ENCODE measurements at regions not wholly inside any gene's neighbourhood (a gene's known extent, or its start where the extent isn't known, plus 50 kb on each side); places are given as distances from the start of the nearest gene placed in this dataset.
"Not testable (repeated sequence)": the region's sequence is repeated elsewhere in the genome, so short reads cannot be mapped to it uniquely, and the experiment has no call there.

GRCh38 chr13:91050970-91051369 is 296.5 kb upstream of the MIR17HG start:
- Histone ChIP-seq H3K4me3 (ENCODE audit: insufficient read depth, low read depth, low read length, poor library complexity, severe bottlenecking) (no peak overlapping the region), H3K36me3 (ENCODE audit: control insufficient read depth, insufficient read depth, low read length) (no peaks in the 10 kb centered on the region), H3K4me1 (ENCODE audit: control insufficient read depth, insufficient read depth, low read length, poor library complexity, severe bottlenecking) (no peaks in the 10 kb centered on the region), H3K27me3 (replicated peaks; ENCODE audit: control insufficient read depth, insufficient read depth, low read length, poor library complexity, severe bottlenecking) (no peaks in the 10 kb centered on the region), H3K9me3 (ENCODE audit: control insufficient read depth, low read length) (no peaks in the 10 kb centered on the region), H3K27ac (ENCODE audit: insufficient read depth, low read length, poor library complexity, severe bottlenecking) (no peak overlapping the region)
- no peak for DNase-seq

GRCh38 chr13:91052876-91053275 is 294.6 kb upstream of the MIR17HG start:
- no peaks in the 10 kb centered on the region for H3K27me3 ChIP-seq (replicated peaks; ENCODE audit: control insufficient read depth, insufficient read depth, low read length, poor library complexity, severe bottlenecking)
- no peak overlapping the region for H3K27ac ChIP-seq (ENCODE audit: insufficient read depth, low read length, poor library complexity, severe bottlenecking)
- no peaks in the 10 kb centered on the region for H3K4me1 ChIP-seq (ENCODE audit: control insufficient read depth, insufficient read depth, low read length, poor library complexity, severe bottlenecking)
- no peak overlapping the region for H3K4me3 ChIP-seq (ENCODE audit: insufficient read depth, low read depth, low read length, poor library complexity, severe bottlenecking)
- H3K9me3 ChIP-seq (ENCODE audit: control insufficient read depth, low read length) = no peaks in the 10 kb centered on the region
- no peaks in the 10 kb centered on the region for H3K36me3 ChIP-seq (ENCODE audit: control insufficient read depth, insufficient read depth, low read length)
- no peak for DNase-seq

DNA sequence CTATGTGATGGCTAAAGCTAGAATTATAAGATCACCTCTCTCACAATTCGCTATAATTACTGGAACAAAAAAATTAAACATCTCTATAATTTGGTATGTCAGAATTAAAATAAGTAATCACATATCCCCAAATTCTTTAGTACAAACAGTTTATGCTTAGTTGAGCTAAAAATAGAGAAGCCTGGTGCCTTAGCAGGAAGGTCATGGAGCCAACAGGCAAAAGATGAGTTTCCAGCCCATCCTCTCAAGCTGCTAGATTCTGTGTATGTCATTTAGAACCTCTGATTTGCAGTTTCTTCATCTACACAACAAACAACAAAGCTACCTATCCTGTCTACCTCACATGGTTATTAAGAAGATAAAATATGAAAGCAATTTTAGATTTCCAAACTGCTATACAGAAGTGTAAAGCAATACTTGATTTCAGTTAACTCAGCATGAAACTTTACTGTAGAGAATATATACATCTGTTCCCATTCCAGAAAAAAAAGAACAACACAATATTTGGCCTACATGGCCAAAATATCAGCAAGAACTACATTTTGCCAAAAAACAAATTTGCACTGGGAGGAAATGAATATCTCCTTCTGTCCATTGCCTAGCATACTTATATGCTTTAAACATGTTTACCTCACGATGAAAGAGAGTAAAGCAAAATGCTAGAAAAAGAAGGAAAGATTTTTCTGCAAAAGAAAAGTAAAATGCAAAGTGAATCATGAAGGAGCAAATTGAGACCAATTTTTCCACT is 294.0 kb upstream of the MIR17HG start:
- Histone ChIP-seq H3K36me3 (ENCODE audit: control insufficient read depth, insufficient read depth, low read length) (no peaks in the 10 kb centered on the region), H3K27me3 (replicated peaks; ENCODE audit: control insufficient read depth, insufficient read depth, low read length, poor library complexity, severe bottlenecking) (no peaks in the 10 kb centered on the region), H3K4me3 (ENCODE audit: insufficient read depth, low read depth, low read length, poor library complexity, severe bottlenecking) (no peak overlapping the region), H3K4me1 (ENCODE audit: control insufficient read depth, insufficient read depth, low read length, poor library complexity, severe bottlenecking) (no peaks in the 10 kb centered on the region), H3K9me3 (ENCODE audit: control insufficient read depth, low read length) (peaks cover 4% of the 10 kb centered on the region), H3K27ac (ENCODE audit: insufficient read depth, low read length, poor library complexity, severe bottlenecking) (no peak overlapping the region)
- no peak for DNase-seq

GRCh38 chr13:91054902-91055301 is 292.6 kb upstream of the MIR17HG start:
- Histone ChIP-seq H3K4me3 (ENCODE audit: insufficient read depth, low read depth, low read length, poor library complexity, severe bottlenecking) (no peak overlapping the region), H3K36me3 (ENCODE audit: control insufficient read depth, insufficient read depth, low read length) (no peaks in the 10 kb centered on the region), H3K27me3 (replicated peaks; ENCODE audit: control insufficient read depth, insufficient read depth, low read length, poor library complexity, severe bottlenecking) (no peaks in the 10 kb centered on the region), H3K27ac (ENCODE audit: insufficient read depth, low read length, poor library complexity, severe bottlenecking) (no peak overlapping the region), H3K4me1 (ENCODE audit: control insufficient read depth, insufficient read depth, low read length, poor library complexity, severe bottlenecking) (no peaks in the 10 kb centered on the region), H3K9me3 (ENCODE audit: control insufficient read depth, low read length) (peaks cover 4% of the 10 kb centered on the region)
- DNase-seq = no peak

- Histone ChIP-seq H3K27ac (ENCODE audit: insufficient read depth, low read length, poor library complexity, severe bottlenecking) (no peak overlapping the region), H3K4me3 (ENCODE audit: insufficient read depth, low read depth, low read length, poor library complexity, severe bottlenecking) (no peak overlapping the region), H3K27me3 (replicated peaks; ENCODE audit: control insufficient read depth, insufficient read depth, low read length, poor library complexity, severe bottlenecking) (no peaks in the 10 kb centered on the region), H3K36me3 (ENCODE audit: control insufficient read depth, insufficient read depth, low read length) (no peaks in the 10 kb centered on the region), H3K4me1 (ENCODE audit: control insufficient read depth, insufficient read depth, low read length, poor library complexity, severe bottlenecking) (no peaks in the 10 kb centered on the region), H3K9me3 (ENCODE audit: control insufficient read depth, low read length) (peaks cover 4% of the 10 kb centered on the region)
- DNase-seq = no peak
These were observed 290.7 kb upstream of the MIR17HG start for GRCh38 chr13:91056746-91057145.

DNA sequence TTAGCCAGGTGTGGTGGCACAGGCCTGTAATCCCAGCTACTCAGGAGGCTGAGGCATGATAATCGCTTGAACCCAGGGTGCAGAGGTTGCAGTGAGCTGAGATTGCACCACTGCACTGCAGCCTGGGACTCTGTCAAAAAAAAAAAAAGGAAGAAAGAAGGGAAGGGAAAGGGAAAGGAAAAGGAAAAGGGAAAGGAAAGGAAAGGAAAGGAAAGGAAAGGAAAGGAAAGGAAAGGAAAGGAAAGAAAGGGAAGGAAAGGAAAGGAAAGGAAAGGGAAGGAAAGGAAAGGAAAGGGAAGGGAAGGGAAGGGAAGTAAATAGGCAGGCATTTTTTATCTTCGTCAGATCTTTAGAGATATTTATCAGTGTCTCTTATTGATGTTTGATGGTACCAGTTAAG is 290.0 kb upstream of the MIR17HG start:
- not testable (repeated sequence) for H3K27ac ChIP-seq (ENCODE audit: insufficient read depth, low read length, poor library complexity, severe bottlenecking); DNase-seq; H3K27me3 ChIP-seq (replicated peaks; ENCODE audit: control insufficient read depth, insufficient read depth, low read length, poor library complexity, severe bottlenecking); H3K4me3 ChIP-seq (ENCODE audit: insufficient read depth, low read depth, low read length, poor library complexity, severe bottlenecking); H3K4me1 ChIP-seq (ENCODE audit: control insufficient read depth, insufficient read depth, low read length, poor library complexity, severe bottlenecking); H3K36me3 ChIP-seq (ENCODE audit: control insufficient read depth, insufficient read depth, low read length); H3K9me3 ChIP-seq (ENCODE audit: control insufficient read depth, low read length)

- no peak overlapping the region for H3K4me3 ChIP-seq (ENCODE audit: insufficient read depth, low read depth, low read length, poor library complexity, severe bottlenecking)
These were observed 289.4 kb upstream of the MIR17HG start for GRCh38 chr13:91058066-91058465.

GRCh38 chr13:91058919-91059318 is 288.6 kb upstream of the MIR17HG start:
- H3K27me3 ChIP-seq (replicated peaks; ENCODE audit: control insufficient read depth, insufficient read depth, low read length, poor library complexity, severe bottlenecking) = no peaks in the 10 kb centered on the region
- H3K27ac ChIP-seq (ENCODE audit: insufficient read depth, low read length, poor library complexity, severe bottlenecking) = no peak overlapping the region
- no peak overlapping the region for H3K4me3 ChIP-seq (ENCODE audit: insufficient read depth, low read depth, low read length, poor library complexity, severe bottlenecking)

More at GRCh38 chr13:91058066-91058465, 289.4 kb upstream of the MIR17HG start:
- no peak for DNase-seq
- Histone ChIP-seq H3K27ac (ENCODE audit: insufficient read depth, low read length, poor library complexity, severe bottlenecking) (no peak overlapping the region), H3K4me1 (ENCODE audit: control insufficient read depth, insufficient read depth, low read length, poor library complexity, severe bottlenecking) (no peaks in the 10 kb centered on the region), H3K27me3 (replicated peaks; ENCODE audit: control insufficient read depth, insufficient read depth, low read length, poor library complexity, severe bottlenecking) (no peaks in the 10 kb centered on the region), H3K36me3 (ENCODE audit: control insufficient read depth, insufficient read depth, low read length) (no peaks in the 10 kb centered on the region), H3K9me3 (ENCODE audit: control insufficient read depth, low read length) (peaks cover 4% of the 10 kb centered on the region)

GRCh38 chr13:91066745-91067144 is 280.7 kb upstream of the MIR17HG start:
- Histone ChIP-seq H3K27ac (ENCODE audit: insufficient read depth, low read length, poor library complexity, severe bottlenecking) (no peak overlapping the region), H3K4me3 (ENCODE audit: insufficient read depth, low read depth, low read length, poor library complexity, severe bottlenecking) (no peak overlapping the region), H3K9me3 (ENCODE audit: control insufficient read depth, low read length) (no peaks in the 10 kb centered on the region), H3K36me3 (ENCODE audit: control insufficient read depth, insufficient read depth, low read length) (no peaks in the 10 kb centered on the region), H3K4me1 (ENCODE audit: control insufficient read depth, insufficient read depth, low read length, poor library complexity, severe bottlenecking) (no peaks in the 10 kb centered on the region), H3K27me3 (replicated peaks; ENCODE audit: control insufficient read depth, insufficient read depth, low read length, poor library complexity, severe bottlenecking) (no peaks in the 10 kb centered on the region)
- no peak for DNase-seq

More at GRCh38 chr13:91058919-91059318, 288.6 kb upstream of the MIR17HG start:
- Histone ChIP-seq H3K36me3 (ENCODE audit: control insufficient read depth, insufficient read depth, low read length) (no peaks in the 10 kb centered on the region), H3K9me3 (ENCODE audit: control insufficient read depth, low read length) (peaks cover 4% of the 10 kb centered on the region), H3K4me1 (ENCODE audit: control insufficient read depth, insufficient read depth, low read length, poor library complexity, severe bottlenecking) (no peaks in the 10 kb centered on the region)
- no peak for DNase-seq

- H3K27ac ChIP-seq (ENCODE audit: insufficient read depth, low read length, poor library complexity, severe bottlenecking) = no peak overlapping the region
- H3K4me1 ChIP-seq (ENCODE audit: control insufficient read depth, insufficient read depth, low read length, poor library complexity, severe bottlenecking) = no peaks in the 10 kb centered on the region
- H3K27me3 ChIP-seq (replicated peaks; ENCODE audit: control insufficient read depth, insufficient read depth, low read length, poor library complexity, severe bottlenecking) = no peaks in the 10 kb centered on the region
- H3K9me3 ChIP-seq (ENCODE audit: control insufficient read depth, low read length) = no peaks in the 10 kb centered on the region
- no peak overlapping the region for H3K4me3 ChIP-seq (ENCODE audit: insufficient read depth, low read depth, low read length, poor library complexity, severe bottlenecking)
- no peaks in the 10 kb centered on the region for H3K36me3 ChIP-seq (ENCODE audit: control insufficient read depth, insufficient read depth, low read length)
- DNase-seq = no peak
These were observed 275.0 kb upstream of the MIR17HG start for GRCh38 chr13:91072486-91072885.

All from effector memory CD4-positive, alpha-beta T cell (primary cell).